HEK293 (cell line): ENCODE measurements at regions not wholly inside any gene's neighbourhood (a gene's known extent, or its start where the extent isn't known, plus 50 kb on each side); places are given as distances from the start of the nearest gene placed in this dataset.

ENCODE experiments used
- CTCF ChIA-PET: fragments of 350-600 bp; formaldehyde crosslinking; extraction: SDS; loops from one replicate; lab custom pipeline; 2021; ENCODE audit warnings: antibody characterized with exemption; lab: Yijun Ruan, JAX
- POLR2A ChIA-PET: fragments of 300-600 bp; formaldehyde crosslinking; extraction: SDS; loops from one replicate; lab custom pipeline; 2020; ENCODE audit warnings: antibody characterized with exemption, inconsistent platforms; lab: Yijun Ruan, JAX
- H3K27ac ChIP-seq: fragments of 200-500 bp; sonication (Bioruptor generic); 2 replicates; pipeline ENCODE4 v1.5.1; 2014; ENCODE audit warnings: low read depth, low read length, control low read depth, inconsistent platforms; ENCODE audit errors: extremely low read depth
- H3K36me3 ChIP-seq, 2 experiments: fragments of 200-500 bp in 1 of 2; sonication (Bioruptor generic) in 1 of 2; 1 replicate in 1 of 2; 2 replicates in 1 of 2; pipeline ENCODE4 v1.5.1; 2014 to 2017; ENCODE audit warnings: inconsistent platforms in 2 of 2, low read length in 2 of 2; ENCODE audit not compliant: control insufficient read depth in 2 of 2, insufficient read depth in 1 of 2
- H3K4me1 ChIP-seq: fragments of 200-500 bp; sonication (Bioruptor generic); 2 replicates; pipeline ENCODE4 v1.5.1; 2014; ENCODE audit warnings: mild to moderate bottlenecking, low read length, inconsistent platforms; ENCODE audit not compliant: control insufficient read depth, insufficient read depth
- H3K4me3 ChIP-seq: 2 replicates; pipeline ENCODE4 v1.5.1; 2011; ENCODE audit warnings: low read depth, mild to moderate bottlenecking, control low read depth, low read length, moderate library complexity
- H3K9me3 ChIP-seq: fragments of 200-500 bp; sonication (Bioruptor generic); 2 replicates; pipeline ENCODE4 v1.5.1; 2014; ENCODE audit warnings: low read depth, low read length, inconsistent platforms; ENCODE audit not compliant: control insufficient read depth, insufficient read depth
- BCL11B ChIP-seq: fragments of 450-650 bp; formaldehyde crosslinking; IDR thresholded peaks from 2 replicates; pipeline ENCODE4 v1.5.1; 2016; ENCODE audit warnings: low read depth, missing biosample characterization, missing genetic modification characterization
- HOXD13 ChIP-seq: sonication (generic); formaldehyde crosslinking; IDR thresholded peaks from 2 replicates; pipeline ENCODE4 v1.8.0; 2022; ENCODE audit warnings: missing genetic modification reagents, borderline replicate concordance
- MYNN ChIP-seq: fragments of 450-650 bp; formaldehyde crosslinking; IDR thresholded peaks from 2 replicates; pipeline ENCODE4 v1.5.1; 2016; ENCODE audit warnings: missing biosample characterization, missing genetic modification characterization, borderline replicate concordance
- ZFHX2 ChIP-seq: fragments of 450-650 bp; formaldehyde crosslinking; conservative IDR thresholded peaks from 2 replicates; pipeline ENCODE4 v1.5.1; 2016; ENCODE audit warnings: missing biosample characterization, missing genetic modification characterization
- ZNF157 ChIP-seq: fragments of 450-650 bp; formaldehyde crosslinking; IDR thresholded peaks from 2 replicates; pipeline ENCODE4 v1.5.1; 2016; ENCODE audit warnings: missing biosample characterization, missing genetic modification characterization
- ZNF221 ChIP-seq: fragments of 450-650 bp; formaldehyde crosslinking; IDR thresholded peaks from 2 replicates; pipeline ENCODE4 v1.5.1; 2017; ENCODE audit warnings: missing biosample characterization, missing genetic modification characterization, borderline replicate concordance
- ZNF501 ChIP-seq: fragments of 450-650 bp; formaldehyde crosslinking; IDR thresholded peaks from 2 replicates; pipeline ENCODE4 v1.5.1; 2016; ENCODE audit warnings: missing biosample characterization, missing genetic modification characterization
- ZNF529 ChIP-seq: fragments of 450-650 bp; formaldehyde crosslinking; IDR thresholded peaks from 2 replicates; pipeline ENCODE4 v1.5.1; 2017; ENCODE audit warnings: missing genetic modification characterization, missing biosample characterization; ENCODE audit not compliant: insufficient replicate concordance
- ZNF548 ChIP-seq: fragments of 450-650 bp; formaldehyde crosslinking; IDR thresholded peaks from 2 replicates; pipeline ENCODE4 v1.5.1; 2016; ENCODE audit warnings: missing biosample characterization, missing genetic modification characterization
- ZNF707 ChIP-seq: fragments of 450-650 bp; formaldehyde crosslinking; IDR thresholded peaks from 2 replicates; pipeline ENCODE4 v1.5.1; 2016; ENCODE audit warnings: missing biosample characterization, missing genetic modification characterization
- ZNF776 ChIP-seq: fragments of 450-650 bp; formaldehyde crosslinking; IDR thresholded peaks from 2 replicates; pipeline ENCODE4 v1.5.0; 2017; ENCODE audit warnings: missing biosample characterization, missing genetic modification characterization, borderline replicate concordance
- ZNF830 ChIP-seq: fragments of 450-650 bp; IDR thresholded peaks from 2 replicates; pipeline ENCODE4 v1.5.0; 2018; ENCODE audit warnings: missing biosample characterization, missing genetic modification characterization, low read depth, mild to moderate bottlenecking, moderate library complexity
- ZXDB ChIP-seq: fragments of 450-650 bp; formaldehyde crosslinking; IDR thresholded peaks from 2 replicates; pipeline ENCODE4 v1.5.1; 2016; ENCODE audit warnings: missing biosample characterization, missing genetic modification characterization
- TF ChIP-seq, protein P1 (sequence below): fragments of 450-650 bp; formaldehyde crosslinking; IDR thresholded peaks from 2 replicates; pipeline ENCODE4 v1.5.1; 2017; ENCODE audit warnings: missing biosample characterization, missing genetic modification characterization
- TF ChIP-seq, protein P2 (sequence below): fragments of 450-650 bp; formaldehyde crosslinking; IDR thresholded peaks from 2 replicates; pipeline ENCODE4 v1.5.1; 2016; ENCODE audit warnings: missing biosample characterization, missing genetic modification characterization
- TF ChIP-seq, protein P3 (sequence below): sonication (generic); formaldehyde crosslinking; IDR thresholded peaks from 2 replicates; pipeline ENCODE4 v1.8.1; 2022; ENCODE audit warnings: mild to moderate bottlenecking, moderate library complexity, missing genetic modification reagents
- TF ChIP-seq, protein P4 (sequence below): fragments of 450-650 bp; formaldehyde crosslinking; IDR thresholded peaks from 2 replicates; pipeline ENCODE4 v1.5.1; 2016; ENCODE audit warnings: missing biosample characterization, missing genetic modification characterization, borderline replicate concordance
- TF ChIP-seq, protein P5 (sequence below): fragments of 450-650 bp; formaldehyde crosslinking; IDR thresholded peaks from 2 replicates; pipeline ENCODE4 v1.5.1; 2016; ENCODE audit warnings: missing biosample characterization, missing genetic modification characterization
- TF ChIP-seq, protein P6 (sequence below): fragments of 450-650 bp; formaldehyde crosslinking; IDR thresholded peaks from 2 replicates; pipeline ENCODE4 v1.5.1; 2016; ENCODE audit warnings: missing biosample characterization, missing genetic modification characterization, borderline replicate concordance

DNA sequence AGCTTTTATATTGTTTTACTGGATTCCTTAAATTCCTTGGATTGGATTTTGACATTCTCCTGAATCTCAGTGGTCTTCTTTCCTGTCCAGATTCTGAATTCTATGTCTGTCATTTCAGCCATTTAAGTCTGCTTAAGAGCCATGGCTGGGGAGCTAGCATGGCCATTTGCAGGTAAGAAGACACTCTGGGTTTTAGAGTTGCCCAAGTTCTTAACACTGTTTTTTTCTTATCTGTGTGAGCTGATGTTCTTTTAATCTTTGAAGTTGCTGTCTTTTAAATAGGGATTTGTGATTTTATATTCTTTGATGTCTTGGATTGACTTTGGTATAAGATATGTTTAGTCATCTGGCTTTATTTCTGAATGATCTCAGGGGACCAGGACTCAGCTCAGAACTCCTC lies 677.2 kb downstream of the CCDC85A start:
- H3K4me1 ChIP-seq = no peaks in the 10 kb centered on the region
- ChIA-PET CTCF (no interaction called here), POLR2A (no interaction called here)
- no peak overlapping the region for H3K27ac ChIP-seq
- H3K4me3 ChIP-seq = no peak overlapping the region
- no peaks in the 10 kb centered on the region for H3K9me3 ChIP-seq
- TF ChIP-seq HOXD13 = no peak
- no peak for TF ChIP-seq ZNF707
- TF ChIP-seq, protein P1, sequence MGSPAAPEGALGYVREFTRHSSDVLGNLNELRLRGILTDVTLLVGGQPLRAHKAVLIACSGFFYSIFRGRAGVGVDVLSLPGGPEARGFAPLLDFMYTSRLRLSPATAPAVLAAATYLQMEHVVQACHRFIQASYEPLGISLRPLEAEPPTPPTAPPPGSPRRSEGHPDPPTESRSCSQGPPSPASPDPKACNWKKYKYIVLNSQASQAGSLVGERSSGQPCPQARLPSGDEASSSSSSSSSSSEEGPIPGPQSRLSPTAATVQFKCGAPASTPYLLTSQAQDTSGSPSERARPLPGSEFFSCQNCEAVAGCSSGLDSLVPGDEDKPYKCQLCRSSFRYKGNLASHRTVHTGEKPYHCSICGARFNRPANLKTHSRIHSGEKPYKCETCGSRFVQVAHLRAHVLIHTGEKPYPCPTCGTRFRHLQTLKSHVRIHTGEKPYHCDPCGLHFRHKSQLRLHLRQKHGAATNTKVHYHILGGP (tag by site-specific recombination) = no peak
- TF ChIP-seq ZXDB = no peak
- no peak for TF ChIP-seq ZNF776 (tag by site-specific recombination)
- TF ChIP-seq ZNF548 (tag by site-specific recombination) = no peak
- TF ChIP-seq MYNN (tag by site-specific recombination) = no peak
- H3K36me3 ChIP-seq = no peaks in the 10 kb centered on the region

DNA sequence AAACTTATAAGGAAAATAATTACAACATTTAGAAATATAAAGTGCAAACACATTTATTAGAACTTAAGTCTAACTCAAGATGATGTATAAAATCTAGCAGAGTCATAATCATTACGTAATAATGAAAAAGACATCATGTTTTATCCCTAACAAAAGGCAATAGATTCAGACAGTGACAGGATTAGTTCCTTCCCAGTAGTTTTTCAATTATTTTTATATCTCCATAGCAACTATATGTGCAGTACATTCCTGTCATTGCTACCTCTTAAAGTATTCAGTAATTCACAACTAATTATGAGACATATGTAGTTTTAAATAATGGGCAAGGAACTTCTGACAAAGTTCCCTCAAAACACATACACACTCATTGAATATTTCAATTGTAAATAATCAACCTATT lies 687.9 kb downstream of the CCDC85A start:
- ChIA-PET CTCF (no interaction called here), POLR2A (no interaction called here)
- no peak overlapping the region for H3K4me3 ChIP-seq
- H3K36me3 ChIP-seq = no peaks in the 10 kb centered on the region
- no peaks in the 10 kb centered on the region for H3K9me3 ChIP-seq
- no peak overlapping the region for H3K27ac ChIP-seq
- no peaks in the 10 kb centered on the region for H3K4me1 ChIP-seq
- TF ChIP-seq, protein P2, sequence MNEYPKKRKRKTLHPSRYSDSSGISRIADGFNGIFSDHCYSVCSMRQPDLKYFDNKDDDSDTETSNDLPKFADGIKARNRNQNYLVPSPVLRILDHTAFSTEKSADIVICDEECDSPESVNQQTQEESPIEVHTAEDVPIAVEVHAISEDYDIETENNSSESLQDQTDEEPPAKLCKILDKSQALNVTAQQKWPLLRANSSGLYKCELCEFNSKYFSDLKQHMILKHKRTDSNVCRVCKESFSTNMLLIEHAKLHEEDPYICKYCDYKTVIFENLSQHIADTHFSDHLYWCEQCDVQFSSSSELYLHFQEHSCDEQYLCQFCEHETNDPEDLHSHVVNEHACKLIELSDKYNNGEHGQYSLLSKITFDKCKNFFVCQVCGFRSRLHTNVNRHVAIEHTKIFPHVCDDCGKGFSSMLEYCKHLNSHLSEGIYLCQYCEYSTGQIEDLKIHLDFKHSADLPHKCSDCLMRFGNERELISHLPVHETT (tag by site-specific recombination) = no peak
- no peak for TF ChIP-seq ZFHX2 (tag by site-specific recombination)
- TF ChIP-seq ZNF830 = no peak
- TF ChIP-seq ZNF157 (tag by site-specific recombination) = no peak
- TF ChIP-seq ZNF529 (tag by site-specific recombination) = no peak
- TF ChIP-seq, protein P3, sequence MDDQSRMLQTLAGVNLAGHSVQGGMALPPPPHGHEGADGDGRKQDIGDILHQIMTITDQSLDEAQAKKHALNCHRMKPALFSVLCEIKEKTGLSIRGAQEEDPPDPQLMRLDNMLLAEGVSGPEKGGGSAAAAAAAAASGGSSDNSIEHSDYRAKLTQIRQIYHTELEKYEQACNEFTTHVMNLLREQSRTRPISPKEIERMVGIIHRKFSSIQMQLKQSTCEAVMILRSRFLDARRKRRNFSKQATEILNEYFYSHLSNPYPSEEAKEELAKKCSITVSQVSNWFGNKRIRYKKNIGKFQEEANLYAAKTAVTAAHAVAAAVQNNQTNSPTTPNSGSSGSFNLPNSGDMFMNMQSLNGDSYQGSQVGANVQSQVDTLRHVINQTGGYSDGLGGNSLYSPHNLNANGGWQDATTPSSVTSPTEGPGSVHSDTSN (CRISPR knock-in tag) = no peak
- no peak for TF ChIP-seq BCL11B (tag by site-specific recombination)
- TF ChIP-seq ZNF221 (tag by site-specific recombination) = no peak
- TF ChIP-seq, protein P4, sequence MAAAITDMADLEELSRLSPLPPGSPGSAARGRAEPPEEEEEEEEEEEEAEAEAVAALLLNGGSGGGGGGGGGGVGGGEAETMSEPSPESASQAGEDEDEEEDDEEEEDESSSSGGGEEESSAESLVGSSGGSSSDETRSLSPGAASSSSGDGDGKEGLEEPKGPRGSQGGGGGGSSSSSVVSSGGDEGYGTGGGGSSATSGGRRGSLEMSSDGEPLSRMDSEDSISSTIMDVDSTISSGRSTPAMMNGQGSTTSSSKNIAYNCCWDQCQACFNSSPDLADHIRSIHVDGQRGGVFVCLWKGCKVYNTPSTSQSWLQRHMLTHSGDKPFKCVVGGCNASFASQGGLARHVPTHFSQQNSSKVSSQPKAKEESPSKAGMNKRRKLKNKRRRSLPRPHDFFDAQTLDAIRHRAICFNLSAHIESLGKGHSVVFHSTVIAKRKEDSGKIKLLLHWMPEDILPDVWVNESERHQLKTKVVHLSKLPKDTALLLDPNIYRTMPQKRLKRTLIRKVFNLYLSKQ = no peak
- TF ChIP-seq, protein P5, sequence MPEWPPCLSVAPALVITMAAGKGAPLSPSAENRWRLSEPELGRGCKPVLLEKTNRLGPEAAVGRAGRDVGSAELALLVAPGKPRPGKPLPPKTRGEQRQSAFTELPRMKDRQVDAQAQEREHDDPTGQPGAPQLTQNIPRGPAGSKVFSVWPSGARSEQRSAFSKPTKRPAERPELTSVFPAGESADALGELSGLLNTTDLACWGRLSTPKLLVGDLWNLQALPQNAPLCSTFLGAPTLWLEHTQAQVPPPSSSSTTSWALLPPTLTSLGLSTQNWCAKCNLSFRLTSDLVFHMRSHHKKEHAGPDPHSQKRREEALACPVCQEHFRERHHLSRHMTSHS (tag by site-specific recombination) = no peak
- no peak for TF ChIP-seq ZNF501 (tag by site-specific recombination)
- TF ChIP-seq, protein P6, sequence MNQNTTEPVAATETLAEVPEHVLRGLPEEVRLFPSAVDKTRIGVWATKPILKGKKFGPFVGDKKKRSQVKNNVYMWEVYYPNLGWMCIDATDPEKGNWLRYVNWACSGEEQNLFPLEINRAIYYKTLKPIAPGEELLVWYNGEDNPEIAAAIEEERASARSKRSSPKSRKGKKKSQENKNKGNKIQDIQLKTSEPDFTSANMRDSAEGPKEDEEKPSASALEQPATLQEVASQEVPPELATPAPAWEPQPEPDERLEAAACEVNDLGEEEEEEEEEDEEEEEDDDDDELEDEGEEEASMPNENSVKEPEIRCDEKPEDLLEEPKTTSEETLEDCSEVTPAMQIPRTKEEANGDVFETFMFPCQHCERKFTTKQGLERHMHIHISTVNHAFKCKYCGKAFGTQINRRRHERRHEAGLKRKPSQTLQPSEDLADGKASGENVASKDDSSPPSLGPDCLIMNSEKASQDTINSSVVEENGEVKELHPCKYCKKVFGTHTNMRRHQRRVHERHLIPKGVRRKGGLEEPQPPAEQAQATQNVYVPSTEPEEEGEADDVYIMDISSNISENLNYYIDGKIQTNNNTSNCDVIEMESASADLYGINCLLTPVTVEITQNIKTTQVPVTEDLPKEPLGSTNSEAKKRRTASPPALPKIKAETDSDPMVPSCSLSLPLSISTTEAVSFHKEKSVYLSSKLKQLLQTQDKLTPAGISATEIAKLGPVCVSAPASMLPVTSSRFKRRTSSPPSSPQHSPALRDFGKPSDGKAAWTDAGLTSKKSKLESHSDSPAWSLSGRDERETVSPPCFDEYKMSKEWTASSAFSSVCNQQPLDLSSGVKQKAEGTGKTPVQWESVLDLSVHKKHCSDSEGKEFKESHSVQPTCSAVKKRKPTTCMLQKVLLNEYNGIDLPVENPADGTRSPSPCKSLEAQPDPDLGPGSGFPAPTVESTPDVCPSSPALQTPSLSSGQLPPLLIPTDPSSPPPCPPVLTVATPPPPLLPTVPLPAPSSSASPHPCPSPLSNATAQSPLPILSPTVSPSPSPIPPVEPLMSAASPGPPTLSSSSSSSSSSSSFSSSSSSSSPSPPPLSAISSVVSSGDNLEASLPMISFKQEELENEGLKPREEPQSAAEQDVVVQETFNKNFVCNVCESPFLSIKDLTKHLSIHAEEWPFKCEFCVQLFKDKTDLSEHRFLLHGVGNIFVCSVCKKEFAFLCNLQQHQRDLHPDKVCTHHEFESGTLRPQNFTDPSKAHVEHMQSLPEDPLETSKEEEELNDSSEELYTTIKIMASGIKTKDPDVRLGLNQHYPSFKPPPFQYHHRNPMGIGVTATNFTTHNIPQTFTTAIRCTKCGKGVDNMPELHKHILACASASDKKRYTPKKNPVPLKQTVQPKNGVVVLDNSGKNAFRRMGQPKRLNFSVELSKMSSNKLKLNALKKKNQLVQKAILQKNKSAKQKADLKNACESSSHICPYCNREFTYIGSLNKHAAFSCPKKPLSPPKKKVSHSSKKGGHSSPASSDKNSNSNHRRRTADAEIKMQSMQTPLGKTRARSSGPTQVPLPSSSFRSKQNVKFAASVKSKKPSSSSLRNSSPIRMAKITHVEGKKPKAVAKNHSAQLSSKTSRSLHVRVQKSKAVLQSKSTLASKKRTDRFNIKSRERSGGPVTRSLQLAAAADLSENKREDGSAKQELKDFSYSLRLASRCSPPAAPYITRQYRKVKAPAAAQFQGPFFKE (tag by site-specific recombination) = no peak
